ENCODE measurements at regions not wholly inside any gene's neighbourhood (a gene's known extent, or its start where the extent isn't known, plus 50 kb on each side); places are given as distances from the start of the nearest gene placed in this dataset.

DNA sequence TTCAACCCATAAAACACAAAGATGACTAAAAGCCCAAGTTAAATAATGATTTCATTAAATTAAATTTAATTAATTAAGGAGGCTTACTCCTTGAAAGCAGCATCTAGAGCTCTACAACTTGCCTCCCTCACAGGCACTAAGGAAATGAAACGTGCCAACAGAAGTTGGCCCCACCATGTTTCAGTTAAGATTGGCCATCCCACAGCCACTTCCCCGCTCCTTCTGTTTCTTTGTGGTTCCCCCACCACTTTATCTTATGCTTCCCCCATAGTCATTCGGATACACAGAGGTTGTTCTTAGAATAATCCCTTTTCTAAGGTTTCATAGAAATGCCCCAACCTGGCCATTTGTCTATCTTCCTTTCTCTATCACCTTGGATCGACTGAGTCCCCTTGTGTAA lies 101.6 kb upstream of the RIOK3 start:
- Histone ChIP-seq H2BK12ac (ENCODE audit: insufficient read length, low read depth, low read length) (no peak overlapping the region), H2BK5ac (ENCODE audit: insufficient read length, low read length) (no peak overlapping the region), H3K27me3 (ENCODE audit: insufficient read depth, low read length) (no peaks in the 10 kb centered on the region), H3K14ac (ENCODE audit: insufficient read depth, low read length) (no peak overlapping the region), H3K23me2 (ENCODE audit: insufficient read length, low read depth, low read length, poor library complexity, severe bottlenecking) (no peaks in the 10 kb centered on the region), H3K4me2 (ENCODE audit: insufficient read depth, insufficient read length, low read length) (no peak overlapping the region), H3K9me3 (ENCODE audit: control insufficient read depth, low read depth, low read length) (no peaks in the 10 kb centered on the region), H2BK20ac (ENCODE audit: low read depth, low read length, poor library complexity, severe bottlenecking) (no peak overlapping the region), H4K91ac (ENCODE audit: insufficient read length, low read depth, low read length) (no peak overlapping the region), H3K4me1 (ENCODE audit: insufficient read depth, low read length) (no peaks in the 10 kb centered on the region), H3K56ac (ENCODE audit: insufficient read length, low read depth, low read length) (no peak overlapping the region), H3K9ac (ENCODE audit: extremely low read depth, insufficient read length, low read length) (no peak overlapping the region), H2BK15ac (ENCODE audit: low read depth, low read length) (no peak overlapping the region), H3K4ac (ENCODE audit: low read depth, low read length) (no peak overlapping the region), H2BK120ac (ENCODE audit: low read depth, low read length, poor library complexity, severe bottlenecking) (no peak overlapping the region), H3K79me2 (ENCODE audit: insufficient read depth, low read length) (no peaks in the 10 kb centered on the region), H2AK5ac (ENCODE audit: insufficient read length, low read length) (no peak overlapping the region), H3T11ph (ENCODE audit: low read length) (no peak overlapping the region), H3K23ac (ENCODE audit: insufficient read length, low read depth, low read length) (no peak overlapping the region), H3K27ac (ENCODE audit: insufficient read length, low read depth, low read length) (no peak overlapping the region), H3K79me1 (ENCODE audit: insufficient read depth, low read depth, low read length, poor library complexity, severe bottlenecking) (no peaks in the 10 kb centered on the region), H2AFZ (ENCODE audit: low read length) (no peak overlapping the region), H4K20me1 (ENCODE audit: control insufficient read depth, insufficient read depth, insufficient read length) (no peaks in the 10 kb centered on the region), H4K5ac (ENCODE audit: insufficient read length, low read depth, low read length) (no peak overlapping the region), H4K8ac (replicated peaks; ENCODE audit: insufficient read length, low read depth, low read length) (no peak overlapping the region), H3K18ac (ENCODE audit: insufficient read length, low read depth, low read length) (no peak overlapping the region)
- TF ChIP-seq CTCF (conservative IDR thresholded peaks at IDR 0.05), result no peak
- DNase-seq, result no peak
- WGBS (ENCODE audit: extremely low coverage, insufficient read length, low lambda C conversion rate), result no CpG with 5 or more reads among the region's 4 CpGs
- Mint-ChIP-seq H3K4me1 (peaks cover 3 to 8% of the 10 kb centered on the region in 2 experiments; a peak in 2 of 4 replicates), H3K4me3 (no peak overlapping the region), H3K9me3 (no peaks in the 10 kb centered on the region), H3K36me3 (ENCODE audit: insufficient read depth in 1 of 3, low read depth in 3 of 3) (peaks cover 0 to 12% (median 12%) of the 10 kb centered on the region in 3 experiments; a peak in 6 of 7 replicates), H3K27ac (peak overlapping the region in 1 of 3 experiments; percentile 66; a peak in 1 of 7 replicates), H3K27me3 (ENCODE audit: low read depth) (no peaks in the 10 kb centered on the region)
